NCI-H345 treated with DMSO at 0.1 percent for 48 hours (cell line): ENCODE measurements at regions not wholly inside any gene's neighbourhood (a gene's known extent, or its start where the extent isn't known, plus 50 kb on each side); places are given as distances from the start of the nearest gene placed in this dataset.
"Not testable (repeated sequence)": the region's sequence is repeated elsewhere in the genome, so short reads cannot be mapped to it uniquely, and the experiment has no call there.

Source experiments
- DNase-seq: peaks from one replicate; lab custom pipeline; 2025; ENCODE audit not compliant: unreplicated experiment; lab: John Stamatoyannopoulos, UW

GRCh38 chrX:116289592-116289991 is 119.0 kb downstream of the AGTR2 start:
- DNase-seq: no peak

- DNase-seq: no peak
Measured at GRCh38 chrX:116290359-116290758, 119.8 kb downstream of the AGTR2 start.

GRCh38 chrX:116292183-116292582 is 121.6 kb downstream of the AGTR2 start:
- DNase-seq: no peak

GRCh38 chrX:116298956-116299355 is 128.4 kb downstream of the AGTR2 start:
- DNase-seq: no peak

DNA sequence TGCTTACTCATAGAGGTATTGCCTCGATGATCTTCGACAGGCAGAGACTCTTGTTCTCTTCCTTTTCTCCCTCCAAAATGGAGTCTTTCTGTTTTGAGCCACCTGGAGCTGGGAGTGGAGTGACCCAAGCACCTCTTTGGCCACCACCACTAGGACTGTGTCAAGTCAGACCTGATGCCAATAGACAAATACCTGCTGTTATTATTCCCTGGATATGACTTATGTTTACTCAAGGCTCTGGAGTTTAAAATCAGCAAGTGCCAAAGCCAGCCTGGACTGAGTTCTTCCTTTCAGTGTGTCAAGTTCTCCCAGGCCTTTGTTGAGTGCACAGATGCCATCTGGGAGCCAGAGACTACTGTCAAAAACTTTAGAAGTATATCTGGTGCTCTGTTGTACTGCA is 130.2 kb upstream of the SLC6A14 start:
- no peak for DNase-seq

DNA sequence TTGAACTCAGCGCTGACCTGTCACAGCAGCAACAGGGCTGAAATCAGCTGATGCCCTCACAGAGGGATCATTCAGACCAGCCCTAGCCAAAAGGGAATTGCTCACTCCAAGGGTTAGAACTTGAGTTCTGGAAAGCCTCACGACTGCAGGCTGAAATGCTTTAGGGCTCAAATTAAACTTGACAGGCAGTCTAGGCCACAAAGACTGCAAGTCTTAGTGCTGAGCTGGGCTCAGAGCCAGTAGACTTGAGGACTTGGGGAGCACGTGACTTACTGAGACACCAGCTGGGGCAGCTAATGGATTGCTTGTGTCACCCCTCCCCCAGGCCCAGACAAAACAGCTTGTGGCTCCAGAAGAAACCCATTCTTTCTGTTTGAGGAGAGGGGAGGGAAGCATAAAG is 119.0 kb upstream of the SLC6A14 start:
- peak; percentile 0 for DNase-seq

DNA sequence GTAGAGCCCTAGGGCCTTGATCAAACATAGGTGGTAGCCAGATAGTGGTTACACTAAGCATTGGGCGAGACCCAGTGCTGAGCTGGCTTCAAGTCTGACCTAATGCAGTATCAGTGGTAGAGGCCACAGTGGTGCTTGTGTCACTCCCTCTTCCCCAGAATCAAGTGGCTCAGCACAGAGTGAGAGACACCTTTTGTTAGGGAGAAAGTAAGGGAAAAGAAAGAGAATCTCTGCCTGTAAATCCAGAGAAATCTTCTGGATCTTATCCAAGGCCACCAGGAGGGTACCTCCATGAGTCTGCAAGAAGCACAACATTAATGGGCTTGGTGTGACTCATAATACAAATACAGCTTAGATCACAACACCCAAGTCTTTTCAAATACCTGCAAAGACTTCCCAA is 117.7 kb upstream of the SLC6A14 start:
- DNase-seq: no peak

GRCh38 chrX:116321711-116322110 is 114.7 kb upstream of the SLC6A14 start:
- no peak for DNase-seq

GRCh38 chrX:116332026-116332425 is 104.4 kb upstream of the SLC6A14 start:
- DNase-seq: not testable (repeated sequence)

DNA sequence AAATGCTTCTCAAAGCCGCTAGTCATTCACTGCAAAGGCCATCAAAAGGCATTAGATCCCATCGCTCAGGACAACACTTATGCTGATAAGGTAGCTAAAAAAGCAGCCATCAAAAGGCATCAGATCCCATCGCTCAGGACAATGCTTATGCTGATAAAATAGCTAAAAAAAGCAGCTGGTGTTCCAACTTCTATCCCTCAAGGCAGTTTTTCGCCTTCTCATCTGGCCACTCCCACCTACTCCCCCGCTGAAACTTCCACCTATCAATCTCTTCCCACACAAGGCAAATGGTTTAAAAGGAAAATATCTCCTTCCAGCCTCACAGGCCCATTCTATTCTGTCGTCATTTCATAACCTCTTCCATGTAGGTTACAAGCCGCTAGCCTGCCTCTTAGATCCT is 101.6 kb upstream of the SLC6A14 start:
- not testable (repeated sequence) for DNase-seq

DNA sequence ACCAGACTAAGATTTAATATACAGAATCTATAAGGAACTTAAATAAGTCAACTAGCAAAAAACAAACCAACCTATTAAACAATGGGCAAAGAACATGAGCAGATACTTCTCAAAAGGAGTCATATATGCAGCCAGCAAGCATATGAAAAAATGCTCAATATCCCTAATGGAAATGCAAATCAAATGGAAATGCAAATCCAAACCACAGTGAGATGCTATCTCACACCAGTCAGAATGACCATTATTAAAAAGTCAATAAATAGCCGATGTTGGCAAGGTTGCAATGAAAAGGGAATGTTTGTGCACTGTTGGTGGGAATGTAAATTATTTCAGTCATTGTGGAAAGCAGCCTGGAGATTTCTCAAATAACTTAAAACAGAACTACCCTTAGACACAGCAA is 97.0 kb upstream of the SLC6A14 start:
- no peak for DNase-seq

DNA sequence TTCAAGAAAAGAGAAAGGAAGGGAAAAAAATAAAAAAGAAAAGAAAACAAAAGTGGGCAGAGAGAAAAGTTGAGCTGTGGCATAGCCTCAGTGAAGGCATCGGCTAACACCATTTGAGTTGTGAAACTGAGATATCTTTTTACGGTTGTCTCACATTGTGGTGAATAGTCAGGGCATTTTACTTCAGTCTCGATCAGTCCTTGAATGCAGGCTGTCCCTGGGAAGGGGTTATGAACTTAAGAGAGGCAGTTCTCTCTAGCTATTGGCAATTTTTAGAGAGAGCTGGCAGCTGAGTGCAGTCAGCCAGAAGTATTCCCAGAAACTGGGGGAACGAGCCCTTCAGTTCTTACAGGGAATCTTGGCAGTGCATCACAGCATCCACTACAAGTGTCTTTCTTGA is 93.5 kb upstream of the SLC6A14 start:
- DNase-seq: no peak

DNA sequence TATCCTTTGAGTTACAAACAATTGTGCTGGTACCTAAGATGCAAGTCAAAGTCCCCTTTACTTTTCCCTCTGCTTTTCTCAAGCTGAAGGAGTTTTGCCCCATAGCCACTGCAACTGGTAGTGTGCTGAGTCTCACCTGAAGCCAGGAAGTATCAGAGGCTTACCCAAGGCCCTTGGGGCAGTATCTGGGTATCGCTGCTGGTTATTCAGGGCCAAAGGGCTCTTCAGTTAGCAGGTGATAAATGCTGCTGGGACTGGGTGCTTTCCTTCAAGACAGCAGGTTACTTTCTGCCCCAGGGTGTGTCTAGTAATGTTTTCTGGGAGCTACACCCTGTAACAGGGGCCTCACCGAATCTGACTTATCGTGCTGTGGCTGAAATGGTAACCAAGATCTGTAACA is 90.4 kb upstream of the SLC6A14 start:
- no peak for DNase-seq

DNA sequence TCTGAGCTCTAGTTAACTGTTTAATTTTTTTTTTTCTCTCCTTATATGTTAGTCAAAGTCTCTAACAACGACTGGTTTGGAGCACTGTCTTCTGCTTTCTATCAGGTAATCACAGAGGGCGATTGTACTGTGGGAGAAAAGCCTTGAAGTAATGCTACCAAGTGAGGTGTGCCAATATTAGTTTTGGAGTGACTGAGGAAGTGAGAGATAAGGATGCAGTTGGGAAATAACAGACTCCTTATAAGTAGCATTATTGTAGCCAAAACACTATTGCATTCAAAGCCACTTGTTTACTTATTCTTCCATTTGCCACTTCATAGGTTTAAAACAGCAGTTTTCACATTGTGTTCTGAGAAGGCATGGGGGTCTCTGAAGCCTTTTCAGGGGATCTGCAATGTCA is 79.1 kb upstream of the SLC6A14 start:
- DNase-seq: no peak

DNA sequence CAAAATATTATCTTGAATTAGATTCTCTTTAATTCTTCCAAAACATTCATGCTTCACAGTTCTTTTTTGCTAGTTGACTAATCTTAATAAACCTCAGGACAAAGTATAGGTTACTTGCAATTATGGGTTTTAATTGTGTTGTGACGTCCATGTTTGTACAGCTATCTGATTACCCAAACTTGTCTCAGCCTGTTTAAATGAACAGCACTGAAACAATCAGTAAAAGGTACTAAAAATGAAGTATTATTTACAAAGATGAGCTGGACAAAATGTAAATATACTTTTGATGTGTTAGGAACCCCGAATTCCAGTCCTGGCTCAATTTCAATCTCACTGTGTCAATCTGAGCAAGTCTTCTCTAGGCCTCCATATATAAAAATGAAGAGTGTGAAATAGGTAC is 57.4 kb upstream of the SLC6A14 start:
- no peak for DNase-seq

- no peak for DNase-seq
Measured at GRCh38 chrX:116379854-116380253, 56.6 kb upstream of the SLC6A14 start.

DNA sequence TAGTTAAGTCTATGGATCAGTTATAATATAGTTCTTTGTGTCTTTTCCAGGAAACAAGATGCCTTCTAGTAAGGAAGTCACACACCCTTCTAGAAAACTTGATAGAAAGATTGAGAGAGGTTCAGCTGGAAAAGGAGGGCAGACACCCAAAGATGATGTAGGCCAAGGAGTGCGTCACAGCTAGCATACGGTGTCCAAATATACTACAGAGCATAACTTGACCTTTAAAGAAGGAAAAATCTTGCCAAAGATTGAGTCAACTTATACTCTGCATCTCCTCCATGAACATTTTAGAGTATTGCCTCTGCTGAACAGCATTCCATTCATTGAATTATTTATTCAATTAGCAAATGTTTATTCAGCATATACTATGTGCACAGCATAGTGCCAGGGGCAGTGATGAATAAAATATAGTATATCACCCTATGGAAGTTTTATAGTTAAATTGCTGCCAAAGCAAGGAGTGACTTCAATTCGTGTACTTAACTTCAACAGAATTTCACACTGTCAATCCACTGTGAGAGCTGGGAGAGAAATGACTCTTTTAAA is 51.9 kb upstream of the SLC6A14 start:
- DNase-seq: no peak
